Left lung (tissue), 4 donors: ENCODE measurements at regions not wholly inside any gene's neighbourhood (a gene's known extent, or its start where the extent isn't known, plus 50 kb on each side); places are given as distances from the start of the nearest gene placed in this dataset.
"Not testable (repeated sequence)": the region's sequence is repeated elsewhere in the genome, so short reads cannot be mapped to it uniquely, and the experiment has no call there.

ENCODE experiments used
- ATAC-seq: fragments of 200-7000 bp; cut with Tn5 transposase; one replicate; pipeline ENCODE4 v1.9.1; 2020; ENCODE audit warnings: moderate library complexity
- DNase-seq, 4 donors: peaks; one replicate each; pipeline ENCODE4 v3.0.0-alpha.2; 2013 to 2020
- H3K27ac ChIP-seq, 2 donors: fragments of 200-600 bp; sonication (generic) in 1 of 2; one replicate each; pipeline versions ENCODE4 v1.5.0 to v1.8.0; 2020 to 2021
- H3K27me3 ChIP-seq, 2 donors: fragments of 200-600 bp; sonication (generic) in 1 of 2; one replicate each; pipeline versions ENCODE4 v1.5.0 to v1.8.0; 2020 to 2021
- H3K36me3 ChIP-seq, 2 donors: fragments of 200-600 bp; sonication (generic) in 1 of 2; one replicate each; pipeline versions ENCODE4 v1.5.0 to v1.8.0; 2020 to 2021
- H3K4me1 ChIP-seq, 2 donors: fragments of 200-600 bp; one replicate each; pipeline ENCODE4 v1.8.0; 2021
- H3K4me3 ChIP-seq, 2 donors: fragments of 200-600 bp; sonication (generic) in 1 of 2; one replicate each; pipeline versions ENCODE4 v1.5.0 to v1.8.0; 2020 to 2021; ENCODE audit warnings: mild to moderate bottlenecking in 1 of 2
- H3K9me3 ChIP-seq, 2 donors: fragments of 200-600 bp; sonication (generic) in 1 of 2; one replicate each; pipeline versions ENCODE4 v1.5.0 to v1.8.0; 2020 to 2021
- CTCF ChIP-seq, 2 donors: fragments of 200-600 bp; sonication (generic) in 1 of 2; IDR thresholded peaks; one replicate each; pipeline versions ENCODE4 v1.5.0 to v1.8.0; 2021; ENCODE audit warnings: antibody characterized with exemption in 2 of 2
- intact Hi-C, 2 donors: fragments of 100-400 bp; cut with DNase I; formaldehyde crosslinking; loops; one replicate each; pipeline versions ENCODE4 v1.11.2 to v1.14.2; 2022
- donor health status: DM: no; HTN: yes; CAD: no.
- donor health status: DM: no; HTN: no; CAD: no.

DNA sequence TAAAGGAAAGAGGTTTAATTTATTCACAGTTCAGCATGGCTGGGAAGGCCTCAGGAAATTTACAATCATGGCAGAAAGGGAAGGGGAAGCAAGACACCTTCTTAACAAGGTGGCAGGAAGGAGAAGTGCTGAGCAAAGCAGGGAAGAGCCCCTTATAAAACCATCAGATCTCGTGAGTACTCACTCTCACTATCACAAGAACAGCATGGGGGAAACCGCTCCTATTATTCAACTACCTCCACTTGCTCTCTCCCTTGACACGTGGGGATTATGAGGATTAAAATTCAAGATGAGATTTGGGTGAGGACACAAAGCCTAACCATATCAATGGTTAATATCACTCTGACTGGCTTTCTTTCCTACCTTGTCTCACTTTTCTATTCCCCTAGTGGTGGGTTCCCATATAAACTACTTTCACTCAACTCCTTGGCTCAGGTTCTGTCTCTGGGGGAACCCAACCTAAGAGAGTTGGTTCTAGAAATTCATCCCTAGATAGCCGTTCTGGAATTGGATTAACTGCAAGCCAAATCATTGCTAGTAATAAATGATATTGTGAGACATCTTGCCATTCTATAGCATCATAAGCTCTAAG, 749.8 kb upstream of the GRAMD2B start:
- Histone ChIP-seq H3K27ac (no peak overlapping the region), H3K27me3 (no peaks in the 10 kb centered on the region), H3K4me1 (no peaks in the 10 kb centered on the region), H3K4me3 (no peak overlapping the region), H3K36me3 (no peaks in the 10 kb centered on the region), H3K9me3 (peaks cover 0 to 6% of the 10 kb centered on the region in 2 donors)
- intact Hi-C loops = no loop called here
- DNase-seq (no peak), ATAC-seq (no peak)
- no peak for TF ChIP-seq CTCF (IDR thresholded peaks at IDR 0.05)

DNA sequence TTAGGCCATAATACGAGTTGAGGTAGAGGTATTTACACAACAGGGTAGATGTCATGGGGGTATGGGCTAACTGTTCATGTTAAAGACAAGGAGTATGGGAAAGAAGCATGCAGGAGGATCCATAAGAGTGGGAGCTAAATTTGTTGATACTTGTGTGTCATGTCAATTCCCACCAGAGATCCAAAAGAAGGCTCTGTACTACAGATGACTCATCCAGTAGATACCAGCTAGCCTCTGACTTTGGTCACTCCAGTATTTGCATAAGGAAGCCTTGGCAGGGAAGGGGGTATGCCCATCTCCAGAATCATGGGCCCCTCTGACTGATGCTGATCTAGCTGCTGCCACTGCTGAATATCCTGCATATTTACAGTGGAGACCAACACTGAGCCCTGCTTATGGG, 743.7 kb upstream of the GRAMD2B start:
- intact Hi-C loops = no loop called here
- Histone ChIP-seq H3K27ac (no peak overlapping the region), H3K9me3 (peaks cover 0 to 6% of the 10 kb centered on the region in 2 donors), H3K27me3 (no peaks in the 10 kb centered on the region), H3K36me3 (no peaks in the 10 kb centered on the region), H3K4me1 (no peaks in the 10 kb centered on the region), H3K4me3 (no peak overlapping the region)
- ATAC-seq (no peak), DNase-seq (no peak)
- TF ChIP-seq CTCF (IDR thresholded peaks at IDR 0.05) = no peak

DNA sequence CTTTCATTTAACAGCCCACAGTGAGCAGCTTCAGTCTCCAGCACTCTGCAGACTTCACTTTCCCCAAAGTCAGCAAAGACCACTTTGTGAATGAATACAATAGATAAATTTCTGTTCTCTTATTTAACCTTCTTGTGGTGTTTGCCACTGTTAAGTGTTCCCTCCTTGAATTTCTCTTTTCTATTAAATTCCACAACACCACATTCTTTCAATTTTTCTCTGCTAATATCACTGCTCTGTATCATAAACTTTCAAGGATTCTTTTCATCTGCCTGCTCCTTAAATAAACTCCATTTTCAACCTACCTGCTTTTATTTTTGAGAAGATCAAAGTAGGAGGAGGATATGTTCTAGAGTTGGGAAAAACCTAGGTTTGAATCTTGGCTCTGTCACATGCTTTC, 739.5 kb upstream of the GRAMD2B start:
- Histone ChIP-seq H3K36me3 (no peaks in the 10 kb centered on the region), H3K4me1 (no peaks in the 10 kb centered on the region), H3K9me3 (no peaks in the 10 kb centered on the region), H3K27ac (no peak overlapping the region), H3K4me3 (no peak overlapping the region), H3K27me3 (no peaks in the 10 kb centered on the region)
- intact Hi-C loops = no loop called here
- no peak for TF ChIP-seq CTCF (IDR thresholded peaks at IDR 0.05)
- DNase-seq (no peak), ATAC-seq (no peak)

- H3K27me3 ChIP-seq = no peaks in the 10 kb centered on the region
- H3K4me1 ChIP-seq = no peaks in the 10 kb centered on the region
- no peak for TF ChIP-seq CTCF (IDR thresholded peaks at IDR 0.05)
- DNase-seq (no peak), ATAC-seq (peak; percentile 44)
- intact Hi-C loops = no loop called here
- no peak overlapping the region for H3K27ac ChIP-seq
- H3K9me3 ChIP-seq = no peaks in the 10 kb centered on the region
- H3K36me3 ChIP-seq = no peaks in the 10 kb centered on the region
- no peak overlapping the region for H3K4me3 ChIP-seq
Observed at GRCh38 chr5:125685771-125686170, 737.4 kb upstream of the GRAMD2B start.

DNA sequence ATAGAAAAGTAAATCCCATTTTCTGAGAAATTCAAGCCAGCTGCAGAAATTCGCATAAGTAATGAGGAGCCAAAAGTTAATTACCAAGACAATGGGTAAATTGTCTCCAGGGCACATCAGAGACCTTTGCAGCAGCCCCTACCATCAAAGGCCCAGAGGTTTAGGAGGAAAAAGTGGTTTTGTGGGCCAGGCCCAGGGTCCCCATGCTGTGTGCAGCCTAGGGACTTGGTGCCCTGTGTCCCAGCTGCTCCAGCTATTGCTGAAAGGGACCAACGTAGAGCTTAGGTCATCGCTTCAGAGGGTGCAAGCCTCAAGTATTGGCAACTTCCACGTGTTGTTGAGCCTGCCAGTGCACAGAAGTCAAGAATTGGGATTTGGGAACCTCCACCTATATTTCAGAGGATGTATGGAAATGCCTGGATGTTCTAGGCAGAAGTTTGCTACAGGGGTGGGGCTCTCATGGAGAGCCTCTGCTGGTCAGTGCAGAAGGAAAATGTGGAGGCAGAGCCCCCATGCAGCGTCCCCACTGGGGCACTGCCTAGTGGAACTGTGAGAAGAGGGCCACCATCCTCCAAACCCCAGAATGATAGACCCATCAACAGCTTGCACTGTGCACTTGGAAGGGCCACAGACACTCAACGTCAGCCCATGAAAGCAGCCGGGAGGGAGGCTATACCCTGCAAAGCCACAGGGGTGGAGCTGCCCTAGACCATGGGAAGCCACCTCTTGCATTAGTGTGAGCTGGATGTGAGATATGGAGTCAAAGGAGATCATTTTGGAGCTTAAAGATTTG, 731.3 kb upstream of the GRAMD2B start:
- H3K9me3 ChIP-seq, intact Hi-C loops, H3K27ac ChIP-seq, H3K36me3 ChIP-seq, ATAC-seq, H3K27me3 ChIP-seq, H3K4me3 ChIP-seq, H3K4me1 ChIP-seq: not testable (repeated sequence)
- DNase-seq = peak in 1 of 4 donors; percentile 13
